Left renal cortex interstitium (tissue), 4 donors: ENCODE measurements at regions not wholly inside any gene's neighbourhood (a gene's known extent, or its start where the extent isn't known, plus 50 kb on each side); places are given as distances from the start of the nearest gene placed in this dataset.
"Not testable (repeated sequence)": the region's sequence is repeated elsewhere in the genome, so short reads cannot be mapped to it uniquely, and the experiment has no call there.

ENCODE experiments used
- DNase-seq, 4 donors: peaks; one replicate each; pipeline ENCODE4 v3.0.0-alpha.2; 2013; ENCODE audit warnings: low read depth in 4 of 4, low spot score in 2 of 4, missing footprints in 1 of 4

GRCh38 chr15:91651251-91651650 lies 202.3 kb upstream of the SLCO3A1 start:
- no peak for DNase-seq

DNA sequence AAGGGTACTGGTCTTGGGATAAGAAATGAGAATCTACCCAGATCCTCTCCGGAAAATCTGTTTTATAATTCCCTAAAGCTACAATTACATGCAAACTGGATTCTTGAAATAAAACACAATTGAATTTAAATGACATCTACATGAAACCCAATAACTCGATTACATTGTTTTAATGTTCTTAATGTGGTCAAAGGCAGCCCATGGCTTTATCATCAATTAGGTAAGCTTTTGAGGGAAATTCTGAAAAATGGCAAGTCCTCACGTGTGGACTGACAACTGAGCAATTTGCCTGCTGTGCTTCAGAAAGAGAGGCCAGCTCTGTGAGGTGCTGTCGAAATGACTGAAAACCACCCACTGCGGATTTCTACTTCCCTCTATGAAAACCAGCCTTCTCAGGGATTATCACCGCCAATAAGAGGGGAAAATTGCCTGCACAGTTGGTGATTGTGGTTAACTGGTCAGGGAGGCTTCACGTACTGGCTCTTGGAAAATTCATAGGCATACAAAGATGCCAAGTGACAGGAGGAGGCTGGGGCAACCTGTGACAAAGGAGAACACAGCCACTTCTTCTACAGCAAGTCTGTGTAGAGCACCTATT lies 200.8 kb upstream of the SLCO3A1 start:
- DNase-seq, result no peak

- not testable (repeated sequence) for DNase-seq
These were observed 197.8 kb upstream of the SLCO3A1 start for GRCh38 chr15:91655563-91656290.

DNA sequence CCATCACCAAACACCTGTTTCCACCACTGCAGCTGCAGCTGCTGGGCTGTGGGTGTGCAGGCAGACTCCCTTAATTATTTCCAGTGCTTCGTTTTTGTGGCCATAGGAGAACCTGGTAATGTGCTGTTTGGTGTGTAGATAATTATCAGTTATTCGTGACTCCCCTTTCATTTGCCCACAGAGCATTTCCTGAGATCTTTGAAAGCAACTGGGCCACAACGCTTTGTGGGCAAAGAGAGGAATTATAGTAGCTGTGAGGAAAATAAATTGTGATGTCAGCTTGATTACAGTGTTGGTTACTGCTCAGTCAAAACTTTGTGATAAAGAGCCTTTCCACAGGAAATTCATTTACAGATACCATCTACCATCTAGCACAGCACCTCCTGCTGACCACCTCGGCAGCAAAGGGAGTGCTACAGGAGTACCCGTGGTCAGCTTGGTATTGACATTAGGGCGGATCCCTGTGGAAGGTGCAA lies 193.3 kb upstream of the SLCO3A1 start:
- no peak for DNase-seq

DNA sequence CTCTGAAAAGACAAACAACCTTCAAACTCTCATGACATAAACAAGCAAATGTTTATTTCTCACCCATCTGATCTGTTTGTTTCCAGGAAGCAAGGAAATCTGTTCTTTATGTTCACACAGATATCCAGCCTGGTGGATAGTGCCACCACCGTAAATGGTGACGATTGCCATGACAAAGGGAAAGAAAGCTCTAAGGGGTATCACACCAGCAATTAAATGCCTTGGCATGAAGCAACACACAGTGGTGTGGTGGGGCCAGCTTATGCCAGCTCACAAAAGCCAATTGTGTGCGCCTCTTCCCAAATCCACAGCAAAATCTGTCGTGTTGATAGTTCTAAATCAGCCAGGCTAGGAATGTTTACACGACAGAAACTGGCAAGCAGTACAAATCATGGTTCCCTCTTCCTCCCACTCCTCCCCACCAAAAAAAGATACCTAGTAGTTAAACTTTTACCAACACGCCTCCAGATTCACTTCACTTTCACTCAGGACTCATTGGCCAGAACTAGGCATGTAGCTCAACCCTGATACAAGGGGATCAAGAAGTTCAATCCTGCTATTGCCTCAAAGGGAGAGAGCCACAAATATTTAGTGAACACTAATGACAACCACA lies 189.2 kb upstream of the SLCO3A1 start:
- DNase-seq, result no peak

GRCh38 chr15:91665212-91665611 lies 188.3 kb upstream of the SLCO3A1 start:
- no peak for DNase-seq

DNA sequence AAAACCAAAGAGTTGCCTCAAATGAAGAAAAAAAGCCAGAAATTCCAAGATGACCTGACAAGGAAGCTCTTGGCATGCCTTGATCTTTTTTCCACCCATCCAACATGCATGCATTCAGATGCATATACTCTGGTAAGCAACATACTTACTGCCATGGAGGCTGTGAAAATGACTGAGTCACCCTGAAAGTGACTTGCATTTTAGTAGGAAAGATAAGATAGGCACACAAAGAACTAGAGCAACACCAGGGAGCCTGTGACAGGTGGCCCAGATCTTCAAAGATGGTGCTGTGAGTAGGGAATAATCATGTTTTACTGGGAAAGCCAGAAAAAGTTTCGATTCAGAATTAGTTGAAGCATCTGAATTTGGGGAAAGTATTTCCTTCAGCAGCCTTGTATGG lies 185.1 kb upstream of the SLCO3A1 start:
- DNase-seq, result no peak

- no peak for DNase-seq
These were observed 183.4 kb upstream of the SLCO3A1 start for GRCh38 chr15:91670108-91670507.

DNA sequence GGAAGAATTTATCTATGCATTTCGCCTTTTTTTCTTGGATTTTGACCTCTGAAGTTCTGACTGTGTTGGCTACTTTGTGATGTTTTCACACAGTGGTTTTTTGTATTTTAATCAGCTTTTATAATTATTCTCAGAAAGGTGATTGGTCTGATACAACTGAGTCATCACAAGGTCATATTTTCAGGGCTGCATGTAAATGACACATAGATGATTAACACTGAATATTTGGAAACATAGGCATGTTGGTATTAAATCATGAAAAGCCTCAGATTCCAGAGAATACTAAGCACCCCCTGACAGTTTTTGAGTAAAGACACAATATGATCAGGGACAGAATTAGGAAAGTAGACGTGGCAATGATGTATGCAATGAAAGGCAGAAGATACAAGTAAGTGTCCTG lies 175.5 kb upstream of the SLCO3A1 start:
- DNase-seq, result no peak

- no peak for DNase-seq
These were observed 174.1 kb upstream of the SLCO3A1 start for GRCh38 chr15:91679447-91679846.

DNA sequence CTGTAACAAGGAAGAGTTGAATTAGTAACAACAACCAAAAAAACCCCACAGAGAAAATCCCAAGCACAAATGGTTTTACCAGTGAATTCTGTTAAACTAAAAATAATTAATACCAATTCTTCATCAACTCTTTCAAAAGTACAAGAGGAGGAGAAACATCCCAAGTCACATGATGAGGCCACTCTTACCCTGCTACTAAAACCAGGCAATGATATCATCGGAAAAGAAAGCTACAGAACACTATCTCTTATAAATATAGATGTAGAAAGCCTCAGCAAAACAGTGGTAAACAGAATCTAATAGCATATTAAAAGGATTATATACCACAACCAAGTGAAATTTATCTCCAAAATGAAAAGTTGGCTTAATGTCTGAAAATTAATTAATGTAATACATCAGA lies 168.1 kb upstream of the SLCO3A1 start:
- DNase-seq, result no peak

DNA sequence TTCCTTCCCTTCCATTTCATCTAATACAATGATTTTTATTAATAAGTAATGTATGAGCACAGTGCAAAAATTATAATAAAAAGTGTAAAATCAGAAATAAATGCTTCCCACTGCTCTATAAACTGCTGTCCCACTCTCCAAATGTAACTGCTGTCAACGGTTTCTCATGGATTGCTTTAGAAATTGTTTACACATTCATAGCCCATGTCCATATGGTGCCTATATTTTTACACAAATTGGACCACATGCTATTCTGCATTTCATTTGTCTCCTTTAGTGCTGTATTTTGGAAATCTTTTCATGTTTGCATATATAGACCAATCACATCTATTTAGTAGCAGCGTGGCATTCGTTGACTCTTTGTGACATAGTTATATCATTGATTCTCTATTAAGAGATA lies 164.7 kb upstream of the SLCO3A1 start:
- DNase-seq, result no peak

DNA sequence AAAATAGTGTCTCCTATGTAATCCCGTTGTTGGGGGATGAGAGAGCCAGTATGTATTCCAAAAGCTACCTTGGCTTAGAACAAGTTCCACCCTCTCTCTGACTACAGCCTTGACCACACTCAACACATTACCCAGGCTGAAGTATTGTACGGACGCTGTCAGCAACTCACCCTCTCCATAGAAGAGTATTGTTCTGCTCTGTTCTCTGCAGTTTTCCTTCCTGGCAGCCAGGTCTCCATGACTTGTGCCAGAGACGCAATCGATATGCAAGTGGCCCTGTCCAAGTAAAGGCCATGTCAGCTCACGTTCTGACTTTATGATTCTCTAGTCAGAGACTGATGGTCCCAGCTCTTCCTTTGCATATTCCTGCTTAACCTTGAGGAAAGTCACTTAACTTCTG lies 164.1 kb upstream of the SLCO3A1 start:
- no peak for DNase-seq

- no peak for DNase-seq
These were observed 160.9 kb upstream of the SLCO3A1 start for GRCh38 chr15:91692596-91692995.

DNA sequence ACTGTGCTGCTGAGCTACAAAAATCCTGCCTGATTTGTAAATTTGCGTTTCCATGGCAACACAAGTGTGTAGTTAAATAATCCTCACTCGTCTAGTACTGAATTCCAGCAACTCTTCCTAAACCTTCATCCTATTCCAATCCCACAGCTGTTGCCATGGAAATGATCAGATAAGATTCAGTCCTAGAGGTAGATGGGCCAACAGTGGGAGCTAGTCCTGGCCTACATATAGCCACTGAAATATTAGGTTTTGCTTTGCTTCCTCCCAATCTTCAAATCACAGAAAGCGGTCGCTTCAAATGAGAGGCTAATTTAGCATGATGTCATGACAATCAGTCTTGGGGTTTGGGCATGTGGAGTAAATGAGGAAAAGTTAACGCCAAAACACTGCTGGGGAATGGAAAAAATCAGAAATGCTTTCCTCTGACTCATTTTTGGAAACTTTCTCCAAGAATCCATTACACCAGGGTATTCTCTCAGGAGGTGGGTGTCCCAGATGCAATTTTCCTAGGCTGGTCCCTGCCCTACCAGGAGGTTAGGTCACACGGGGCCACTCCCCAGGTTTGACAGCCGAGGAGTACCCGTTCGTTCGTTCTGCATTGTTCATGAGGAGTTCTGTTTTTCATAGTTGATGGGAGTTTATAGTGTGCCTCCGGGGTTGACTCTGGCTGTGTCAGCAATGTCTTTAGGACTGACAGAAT lies 159.2 kb upstream of the SLCO3A1 start:
- DNase-seq, result no peak

DNA sequence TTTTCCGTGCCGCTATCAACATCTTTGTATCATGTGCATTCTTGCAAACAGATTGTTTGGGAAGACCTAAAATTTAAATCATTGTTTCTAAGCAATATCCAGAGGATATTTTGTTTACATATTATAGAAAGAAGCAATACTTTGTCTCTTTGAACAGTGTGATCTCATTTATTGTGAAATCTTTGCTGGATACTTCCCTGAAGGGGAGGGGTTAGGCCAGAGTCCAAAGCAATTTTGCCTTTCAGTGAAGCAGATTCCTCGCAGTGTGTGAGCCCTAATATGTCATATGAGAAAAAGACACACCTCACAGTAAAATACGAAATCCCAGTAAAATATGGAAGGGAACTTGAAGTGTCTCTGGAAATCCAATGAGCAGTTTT lies 158.7 kb upstream of the SLCO3A1 start:
- DNase-seq, result no peak

GRCh38 chr15:91695799-91696198 lies 157.7 kb upstream of the SLCO3A1 start:
- DNase-seq, result no peak

DNA sequence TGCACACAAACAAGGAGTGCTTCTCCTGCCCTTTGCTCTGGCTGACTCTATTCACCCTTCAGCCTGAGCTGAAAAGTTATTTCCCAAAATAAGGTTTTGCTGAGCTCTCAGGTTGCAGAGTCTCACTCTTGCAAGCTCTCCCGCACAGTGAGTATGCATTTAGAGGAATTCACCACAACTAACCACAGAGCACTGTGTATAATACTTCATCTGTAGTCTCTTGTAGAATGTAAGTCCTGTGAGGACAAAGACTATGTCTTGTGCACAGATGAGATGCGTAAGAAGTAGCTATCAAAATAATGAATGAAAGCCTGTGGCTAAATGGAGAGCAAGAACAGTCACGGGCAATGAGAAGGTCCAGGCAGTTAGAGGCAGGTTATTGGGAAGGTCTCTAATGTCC lies 156.5 kb upstream of the SLCO3A1 start:
- DNase-seq, result no peak

DNA sequence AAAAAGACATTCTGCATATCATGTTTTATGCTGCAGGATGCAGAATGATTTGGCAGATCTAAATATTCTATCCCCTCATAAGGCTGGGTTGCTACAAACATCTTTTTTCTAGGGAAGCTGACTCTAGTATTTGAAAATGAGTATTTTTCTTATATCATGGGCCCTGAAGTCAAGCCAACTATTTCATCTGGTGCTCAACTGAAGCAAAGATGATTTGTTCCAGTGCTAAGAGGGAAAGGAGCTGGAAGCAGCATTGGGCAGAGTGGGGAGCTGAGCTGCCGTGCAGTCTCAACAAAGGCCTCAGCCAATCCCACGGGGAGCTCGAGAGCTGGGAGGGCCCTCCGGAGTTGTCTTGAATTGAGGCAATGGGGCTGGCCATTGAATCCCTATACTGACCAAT lies 155.3 kb upstream of the SLCO3A1 start:
- no peak for DNase-seq

- DNase-seq, result no peak
These were observed 153.8 kb upstream of the SLCO3A1 start for GRCh38 chr15:91699741-91700140.

GRCh38 chr15:91703274-91703673 lies 150.2 kb upstream of the SLCO3A1 start:
- no peak for DNase-seq

- DNase-seq, result no peak
These were observed 149.2 kb upstream of the SLCO3A1 start for GRCh38 chr15:91704343-91704742.
